Choroid plexus epithelial cell (primary cell): ENCODE measurements at regions not wholly inside any gene's neighbourhood (a gene's known extent, or its start where the extent isn't known, plus 50 kb on each side); places are given as distances from the start of the nearest gene placed in this dataset.
"Not testable (repeated sequence)": the region's sequence is repeated elsewhere in the genome, so short reads cannot be mapped to it uniquely, and the experiment has no call there.

Source experiments
- DNase-seq: peaks from one replicate; pipeline ENCODE4 v3.0.0-alpha.2; 2010; ENCODE audit warnings: low read depth
- H3K4me3 ChIP-seq: 2 replicates; pipeline ENCODE4 v1.5.1; 2011; ENCODE audit warnings: low read depth, mild to moderate bottlenecking, control low read depth, low read length, moderate library complexity
- TF ChIP-seq, protein P1 (sequence below): conservative IDR thresholded peaks from 2 replicates; pipeline ENCODE4 v1.5.1; 2011; ENCODE audit warnings: low read depth, mild to moderate bottlenecking, control low read depth, inconsistent platforms, low read length, moderate library complexity

DNA sequence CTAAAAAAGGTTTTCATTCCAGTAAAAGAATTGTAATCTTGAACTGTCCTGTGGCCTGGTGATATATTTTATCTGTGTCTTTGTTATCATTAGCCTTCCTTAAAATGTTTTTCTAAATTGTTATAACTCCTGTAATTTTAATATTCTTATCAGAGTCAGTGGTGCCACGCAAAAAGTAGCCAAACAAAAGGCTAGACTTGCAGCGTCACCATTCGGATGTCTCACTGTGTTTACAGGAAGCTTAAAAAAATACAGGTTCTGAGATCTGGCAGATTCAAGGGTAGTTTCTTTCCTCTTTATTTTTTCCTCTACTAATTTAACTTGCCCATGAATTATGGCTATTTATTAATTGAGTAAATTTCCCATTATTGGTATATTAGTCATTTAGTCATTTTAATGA lies 362.3 kb downstream of the MAT2B start:
- TF ChIP-seq, protein P1, sequence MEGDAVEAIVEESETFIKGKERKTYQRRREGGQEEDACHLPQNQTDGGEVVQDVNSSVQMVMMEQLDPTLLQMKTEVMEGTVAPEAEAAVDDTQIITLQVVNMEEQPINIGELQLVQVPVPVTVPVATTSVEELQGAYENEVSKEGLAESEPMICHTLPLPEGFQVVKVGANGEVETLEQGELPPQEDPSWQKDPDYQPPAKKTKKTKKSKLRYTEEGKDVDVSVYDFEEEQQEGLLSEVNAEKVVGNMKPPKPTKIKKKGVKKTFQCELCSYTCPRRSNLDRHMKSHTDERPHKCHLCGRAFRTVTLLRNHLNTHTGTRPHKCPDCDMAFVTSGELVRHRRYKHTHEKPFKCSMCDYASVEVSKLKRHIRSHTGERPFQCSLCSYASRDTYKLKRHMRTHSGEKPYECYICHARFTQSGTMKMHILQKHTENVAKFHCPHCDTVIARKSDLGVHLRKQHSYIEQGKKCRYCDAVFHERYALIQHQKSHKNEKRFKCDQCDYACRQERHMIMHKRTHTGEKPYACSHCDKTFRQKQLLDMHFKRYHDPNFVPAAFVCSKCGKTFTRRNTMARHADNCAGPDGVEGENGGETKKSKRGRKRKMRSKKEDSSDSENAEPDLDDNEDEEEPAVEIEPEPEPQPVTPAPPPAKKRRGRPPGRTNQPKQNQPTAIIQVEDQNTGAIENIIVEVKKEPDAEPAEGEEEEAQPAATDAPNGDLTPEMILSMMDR, result no peak
- DNase-seq, result peak; percentile 81
- H3K4me3 ChIP-seq, result no peak overlapping the region

DNA sequence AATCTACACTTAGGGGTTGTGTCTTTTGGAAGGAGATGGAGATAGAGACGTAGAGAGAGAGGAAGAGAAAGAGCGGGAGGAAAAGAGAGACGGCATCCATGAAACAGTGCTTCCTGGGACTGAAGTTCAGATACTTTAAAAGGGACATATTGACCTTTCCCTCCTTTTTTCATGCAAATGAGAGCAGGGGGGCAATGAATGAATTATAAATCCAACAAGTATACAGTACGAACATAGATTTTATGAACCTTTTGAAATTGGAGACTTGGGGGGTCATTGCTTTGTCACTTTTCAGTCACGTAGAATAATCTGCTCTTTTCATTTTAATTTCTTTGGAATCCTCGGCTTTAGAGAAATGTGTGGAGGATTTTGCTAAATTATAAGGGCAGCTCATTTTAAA lies 364.2 kb downstream of the MAT2B start:
- H3K4me3 ChIP-seq, result no peak overlapping the region
- DNase-seq, result no peak
- TF ChIP-seq, protein P1, result no peak

DNA sequence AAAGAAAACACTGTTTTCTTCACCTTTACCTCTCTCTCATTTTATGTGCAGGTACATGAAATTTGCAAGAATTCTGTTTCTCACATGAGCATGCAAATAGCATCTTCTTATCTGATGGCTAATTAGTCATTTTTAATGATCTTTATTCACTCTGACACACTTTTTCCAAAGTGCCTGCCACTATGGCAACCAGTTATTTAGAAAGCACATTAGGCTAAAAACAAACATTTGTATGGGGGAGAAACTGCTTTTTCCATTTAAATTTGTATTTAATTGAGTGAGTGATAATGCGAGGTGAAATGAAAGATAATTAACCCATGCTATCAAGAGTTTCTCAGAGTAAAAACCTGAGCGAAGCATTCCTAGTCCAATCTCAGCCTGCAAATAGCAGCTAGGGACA lies 365.0 kb downstream of the MAT2B start:
- TF ChIP-seq, protein P1, result no peak
- no peak overlapping the region for H3K4me3 ChIP-seq
- DNase-seq, result no peak

DNA sequence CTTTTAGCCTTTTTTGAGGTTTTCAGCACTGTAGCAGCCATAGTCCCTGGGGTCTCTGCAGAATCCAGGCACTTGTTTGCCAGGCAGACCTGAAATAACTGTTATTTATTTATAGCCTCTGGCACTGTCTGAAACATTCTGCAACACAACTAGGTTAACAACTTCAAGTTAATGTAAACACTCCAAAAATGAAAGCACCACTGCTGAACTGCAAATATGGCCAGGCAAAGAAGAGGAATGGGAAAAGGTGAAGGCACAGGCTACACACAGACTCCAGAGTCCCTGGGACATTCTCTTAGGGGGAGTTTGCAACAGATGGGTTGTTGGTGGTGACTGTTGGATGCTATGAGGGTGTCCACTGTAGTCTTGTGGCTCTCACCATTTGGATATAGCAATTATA lies 369.0 kb downstream of the MAT2B start:
- TF ChIP-seq, protein P1, result no peak

DNA sequence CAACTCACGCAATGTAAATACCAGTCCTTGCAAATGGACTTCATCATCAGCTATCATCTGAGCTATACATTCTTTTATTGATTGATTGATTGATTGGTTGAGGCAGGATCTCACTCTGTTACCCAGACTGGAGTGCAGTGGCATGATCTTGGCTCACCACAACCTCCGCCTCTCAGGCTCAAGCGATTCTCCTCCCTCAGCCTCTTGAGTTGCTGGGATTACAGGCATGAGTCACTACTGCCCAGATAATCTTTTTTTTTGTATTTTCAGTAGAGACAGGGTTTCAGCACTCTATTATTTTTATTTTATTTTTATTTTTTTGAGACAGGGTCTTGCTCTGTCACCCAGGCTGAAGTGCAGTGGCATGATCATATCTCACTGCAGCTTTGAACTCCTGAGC lies 369.5 kb downstream of the MAT2B start:
- peak; percentile 48 for DNase-seq
- not testable (repeated sequence) for H3K4me3 ChIP-seq

More for the DNA sequence above, 369.0 kb downstream of the MAT2B start:
- DNase-seq, result no peak
- no peak overlapping the region for H3K4me3 ChIP-seq

DNA sequence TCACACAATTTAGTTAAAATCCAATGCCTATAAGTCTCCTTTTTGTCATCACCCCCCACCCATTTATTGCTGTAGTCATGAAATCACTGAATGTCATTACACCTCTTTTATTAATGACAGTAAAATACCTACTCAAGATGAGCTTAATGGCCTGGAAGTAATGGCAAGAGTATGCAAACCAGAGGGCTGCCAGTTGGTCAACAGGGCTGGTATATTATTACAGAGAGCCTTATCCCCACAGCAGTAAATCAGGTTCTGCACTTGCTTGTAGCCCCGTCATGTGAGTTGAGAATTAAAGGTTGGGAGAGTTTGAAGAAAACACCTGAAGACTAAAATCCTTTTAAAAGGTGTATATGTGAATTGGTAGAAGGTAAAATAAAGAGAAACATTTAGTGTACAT lies 372.4 kb downstream of the MAT2B start:
- DNase-seq, result no peak
- TF ChIP-seq, protein P1, result no peak
- no peak overlapping the region for H3K4me3 ChIP-seq

DNA sequence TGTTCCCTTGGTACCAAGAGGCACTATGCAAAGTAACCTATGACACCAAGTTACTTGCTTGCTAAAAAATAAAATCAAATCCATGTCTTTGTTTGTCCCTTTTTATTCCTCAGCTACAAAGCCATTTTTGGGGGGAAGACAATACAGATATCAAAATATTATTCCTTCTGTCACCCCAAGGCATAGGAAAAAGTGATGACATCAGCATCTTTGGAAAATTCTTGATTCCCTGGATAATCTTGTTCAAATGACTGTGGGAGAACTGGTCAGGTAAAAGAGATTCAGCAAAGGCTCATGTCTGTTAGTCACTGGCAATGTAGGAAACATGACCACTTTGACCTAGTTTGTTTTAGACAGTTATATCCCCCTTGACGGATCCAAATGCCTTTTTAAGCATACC lies 373.1 kb downstream of the MAT2B start:
- TF ChIP-seq, protein P1, result no peak
- DNase-seq, result no peak
- H3K4me3 ChIP-seq, result no peak overlapping the region

DNA sequence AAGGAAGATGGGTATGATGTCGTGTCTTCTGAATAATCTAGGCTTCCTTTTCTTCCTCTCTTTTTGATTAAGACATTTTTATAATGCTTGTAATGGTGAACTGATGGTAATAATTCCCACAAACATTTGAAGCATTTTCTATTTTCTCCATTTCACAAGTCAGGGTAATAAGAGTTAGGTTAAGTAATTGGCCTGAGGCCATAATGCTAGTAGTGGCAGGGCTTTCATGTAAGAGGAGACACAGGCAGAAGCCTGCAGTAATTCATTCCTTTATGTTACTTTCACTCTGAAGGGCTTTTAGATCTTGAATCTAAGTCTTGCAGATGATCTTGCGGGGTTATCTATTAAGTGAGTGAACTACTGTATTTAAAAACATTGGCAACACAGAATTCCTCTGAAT lies 374.9 kb downstream of the MAT2B start:
- peak; percentile 85 for DNase-seq
- H3K4me3 ChIP-seq, result no peak overlapping the region
- TF ChIP-seq, protein P1, result no peak
